ENCODE measurements at regions not wholly inside any gene's neighbourhood (a gene's known extent, or its start where the extent isn't known, plus 50 kb on each side); places are given as distances from the start of the nearest gene placed in this dataset.

DNA sequence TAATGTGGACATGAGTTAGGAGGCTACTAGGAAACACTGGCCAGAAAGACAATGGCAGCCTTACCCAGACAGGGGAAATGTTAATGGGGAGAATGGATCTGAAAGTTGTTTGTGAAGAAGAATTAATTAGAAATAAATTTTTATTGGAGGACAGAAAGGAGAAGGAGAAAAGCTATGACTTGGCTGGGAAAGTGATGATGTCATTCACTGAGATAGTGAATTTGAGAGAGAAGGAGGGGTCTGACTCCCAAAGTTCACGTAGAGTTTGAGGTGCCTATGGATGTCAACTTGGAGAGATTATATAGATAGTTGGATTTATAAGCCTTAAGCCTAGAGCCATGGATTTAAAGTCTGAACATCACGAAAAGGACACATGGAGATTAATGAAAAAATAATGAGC is 144.6 kb upstream of the ZNF521 start:
- TF ChIP-seq, protein P1, sequence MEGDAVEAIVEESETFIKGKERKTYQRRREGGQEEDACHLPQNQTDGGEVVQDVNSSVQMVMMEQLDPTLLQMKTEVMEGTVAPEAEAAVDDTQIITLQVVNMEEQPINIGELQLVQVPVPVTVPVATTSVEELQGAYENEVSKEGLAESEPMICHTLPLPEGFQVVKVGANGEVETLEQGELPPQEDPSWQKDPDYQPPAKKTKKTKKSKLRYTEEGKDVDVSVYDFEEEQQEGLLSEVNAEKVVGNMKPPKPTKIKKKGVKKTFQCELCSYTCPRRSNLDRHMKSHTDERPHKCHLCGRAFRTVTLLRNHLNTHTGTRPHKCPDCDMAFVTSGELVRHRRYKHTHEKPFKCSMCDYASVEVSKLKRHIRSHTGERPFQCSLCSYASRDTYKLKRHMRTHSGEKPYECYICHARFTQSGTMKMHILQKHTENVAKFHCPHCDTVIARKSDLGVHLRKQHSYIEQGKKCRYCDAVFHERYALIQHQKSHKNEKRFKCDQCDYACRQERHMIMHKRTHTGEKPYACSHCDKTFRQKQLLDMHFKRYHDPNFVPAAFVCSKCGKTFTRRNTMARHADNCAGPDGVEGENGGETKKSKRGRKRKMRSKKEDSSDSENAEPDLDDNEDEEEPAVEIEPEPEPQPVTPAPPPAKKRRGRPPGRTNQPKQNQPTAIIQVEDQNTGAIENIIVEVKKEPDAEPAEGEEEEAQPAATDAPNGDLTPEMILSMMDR (IDR thresholded peaks at IDR 0.05; ENCODE audit: low read depth, low read length): no peak
- no peak for TF ChIP-seq EZH2phosphoT487 (IDR thresholded peaks at IDR 0.05; ENCODE audit: low read depth)

All from OCI-LY3 (cell line).